ENCODE measurements at regions not wholly inside any gene's neighbourhood (a gene's known extent, or its start where the extent isn't known, plus 50 kb on each side); places are given as distances from the start of the nearest gene placed in this dataset.

GRCh38 chr6:23011615-23012014, 442.2 kb downstream of the HDGFL1 start:
- TF ChIP-seq CTCF (IDR thresholded peaks at IDR 0.05) (no peak), POLR2A (IDR thresholded peaks at IDR 0.05) (no peak)
